ENCODE measurements at regions not wholly inside any gene's neighbourhood (a gene's known extent, or its start where the extent isn't known, plus 50 kb on each side); places are given as distances from the start of the nearest gene placed in this dataset.
"Not testable (repeated sequence)": the region's sequence is repeated elsewhere in the genome, so short reads cannot be mapped to it uniquely, and the experiment has no call there.

DNA sequence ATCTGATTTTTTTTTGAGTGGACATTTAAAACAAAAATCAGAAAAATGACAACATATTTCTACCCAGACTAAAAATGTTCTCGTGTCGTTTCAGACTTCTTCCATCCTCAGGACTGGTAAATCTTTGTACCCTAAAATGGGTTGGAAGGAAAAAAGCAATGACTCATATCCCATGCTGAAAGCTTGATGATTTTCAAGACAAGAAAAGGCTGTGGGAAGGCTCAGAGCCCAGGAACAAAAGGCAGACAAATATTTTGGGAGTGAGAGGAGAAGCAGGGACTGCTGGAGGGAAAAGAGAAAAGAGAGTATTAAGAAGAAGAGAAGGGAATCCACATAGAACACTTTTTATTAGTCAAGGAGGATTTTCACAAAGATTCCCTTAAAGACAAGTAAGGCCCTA is 77.1 kb upstream of the CTAGE1 start:
- DNase-seq (ENCODE audit: low read depth, low spot score), result no peak
- no peak overlapping the region for H3K4me3 ChIP-seq (ENCODE audit: low read length)

GRCh38 chr18:22499421-22499820 is 81.7 kb upstream of the CTAGE1 start:
- no peak for DNase-seq (ENCODE audit: low read depth, low spot score)
- H3K4me3 ChIP-seq (ENCODE audit: low read length), result no peak overlapping the region

DNA sequence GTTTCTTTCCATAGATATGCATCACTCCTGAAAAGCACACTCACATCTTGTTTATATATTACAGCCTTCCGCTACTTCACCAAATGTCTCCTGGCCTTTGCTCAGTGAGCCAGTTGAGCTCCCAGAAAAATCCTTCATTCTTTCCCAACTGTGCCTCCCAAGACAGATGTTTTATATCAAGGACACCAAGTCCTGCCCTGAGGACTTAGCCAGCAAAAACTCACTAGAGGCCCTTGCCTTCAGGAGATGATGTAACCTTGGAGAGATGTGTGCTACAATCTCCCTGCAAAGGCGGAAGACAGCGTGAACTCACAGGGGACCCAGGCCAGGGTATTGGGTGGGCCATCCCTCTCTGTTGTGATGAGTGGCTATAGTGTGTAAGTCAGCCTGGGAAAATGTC is 86.1 kb upstream of the CTAGE1 start:
- H3K4me3 ChIP-seq (ENCODE audit: low read length), result no peak overlapping the region
- no peak for DNase-seq (ENCODE audit: low read depth, low spot score)

- no peak for DNase-seq (ENCODE audit: low read depth, low spot score)
- H3K4me3 ChIP-seq (ENCODE audit: low read length), result no peak overlapping the region
Measured at GRCh38 chr18:22504251-22505030, 86.7 kb upstream of the CTAGE1 start.

DNA sequence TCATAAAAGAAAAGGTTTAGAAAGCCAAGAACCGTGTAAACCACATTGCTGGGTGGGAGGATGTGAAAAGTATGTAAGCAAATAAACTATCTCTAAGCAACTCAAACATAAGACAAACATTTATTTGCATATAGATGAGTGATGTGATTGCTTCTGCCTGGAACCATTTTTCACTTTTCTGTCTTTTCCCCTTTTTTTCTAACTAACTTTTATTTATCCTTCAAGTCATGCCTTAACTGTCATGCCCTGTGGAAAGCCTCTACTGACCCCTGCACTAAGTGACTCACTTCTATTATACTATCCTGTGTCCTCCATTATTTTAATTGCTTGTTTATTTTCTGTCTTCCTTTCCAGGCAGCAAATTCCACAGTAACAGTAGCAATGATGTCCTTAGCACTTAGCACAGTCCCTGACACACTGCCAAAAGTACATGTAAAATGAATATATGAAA is 87.5 kb upstream of the CTAGE1 start:
- H3K4me3 ChIP-seq (ENCODE audit: low read length), result no peak overlapping the region
- no peak for DNase-seq (ENCODE audit: low read depth, low spot score)

GRCh38 chr18:22507055-22507454 is 89.3 kb upstream of the CTAGE1 start:
- no peak overlapping the region for H3K4me3 ChIP-seq (ENCODE audit: low read length)
- no peak for DNase-seq (ENCODE audit: low read depth, low spot score)

DNA sequence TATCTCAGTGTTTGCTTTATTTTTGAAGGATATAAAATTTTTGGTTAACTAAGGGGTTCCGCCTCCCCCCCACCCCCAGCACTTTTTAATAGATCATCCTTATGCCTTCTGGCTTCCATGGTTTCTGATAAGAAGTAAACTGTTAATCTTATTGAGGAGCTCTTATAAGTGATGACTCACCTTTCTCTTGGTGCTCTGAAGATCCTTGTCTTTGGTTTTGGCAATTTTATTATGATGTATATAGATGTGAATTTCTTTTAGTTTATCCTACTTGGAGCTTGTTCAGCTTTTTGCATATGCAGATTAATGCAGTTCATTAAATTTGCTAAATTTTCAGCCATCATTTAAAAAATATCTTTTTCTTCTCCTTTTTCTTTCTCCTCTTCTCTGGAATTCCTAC is 91.7 kb upstream of the CTAGE1 start:
- DNase-seq (ENCODE audit: low read depth, low spot score), result no peak
- no peak overlapping the region for H3K4me3 ChIP-seq (ENCODE audit: low read length)

DNA sequence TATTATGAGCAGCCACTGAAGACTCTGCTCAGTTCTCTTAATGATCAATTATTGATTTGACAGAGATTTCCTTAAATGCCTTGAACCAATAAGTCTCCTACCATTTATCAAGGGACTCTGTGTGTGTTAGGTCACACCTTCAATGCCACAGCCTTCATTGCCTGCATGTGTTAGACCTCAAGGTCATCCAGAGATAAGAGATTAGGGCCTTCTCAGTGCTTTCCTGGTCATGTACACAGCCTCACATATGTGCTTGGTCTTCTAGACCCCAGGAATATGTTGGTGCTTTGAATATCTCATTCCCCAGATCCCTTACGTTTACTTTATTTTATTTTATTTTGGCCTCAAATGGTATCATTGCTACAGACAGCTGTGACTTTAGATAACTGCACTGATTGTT is 93.0 kb upstream of the CTAGE1 start:
- no peak for DNase-seq (ENCODE audit: low read depth, low spot score)
- H3K4me3 ChIP-seq (ENCODE audit: low read length), result no peak overlapping the region

DNA sequence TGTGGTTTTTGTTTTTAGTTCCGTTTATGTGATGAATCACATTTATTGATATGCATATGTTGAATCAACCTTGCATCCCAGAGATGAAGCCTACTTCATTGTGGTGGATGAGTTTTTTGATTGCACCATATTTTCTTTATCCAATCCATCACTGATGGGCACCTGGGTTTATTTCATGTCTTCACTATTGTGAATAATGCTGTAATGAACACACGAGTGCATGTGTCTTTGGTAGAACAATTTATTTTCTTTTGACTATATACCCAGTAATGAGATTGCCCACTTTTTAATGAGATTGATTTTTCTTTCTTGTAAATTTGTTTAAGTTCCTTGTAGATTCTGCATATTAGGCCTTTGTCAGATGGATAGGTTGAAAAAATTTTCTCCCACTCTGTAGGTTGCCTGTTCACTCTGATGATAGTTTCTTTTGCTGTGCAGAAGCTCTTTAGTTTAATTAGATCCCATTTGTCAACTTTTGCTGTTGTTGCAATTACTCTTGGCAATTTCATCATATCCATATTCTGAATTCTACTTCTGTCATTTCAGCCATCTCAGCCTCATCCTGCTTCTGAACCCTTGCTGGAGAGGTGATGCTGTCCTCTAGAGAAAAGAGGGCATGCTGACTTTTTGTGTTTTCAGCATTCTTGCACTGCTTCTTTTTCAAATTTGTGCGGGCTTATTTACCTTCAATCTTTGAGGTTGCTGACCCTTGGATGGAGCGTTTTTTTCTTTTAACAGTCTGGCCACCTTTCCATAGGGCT is 96.2 kb upstream of the CTAGE1 start:
- DNase-seq (ENCODE audit: low read depth, low spot score), result no peak
- H3K4me3 ChIP-seq (ENCODE audit: low read length), result no peak overlapping the region

- H3K4me3 ChIP-seq (ENCODE audit: low read length), result no peak overlapping the region
- DNase-seq (ENCODE audit: low read depth, low spot score), result no peak
Measured at GRCh38 chr18:22514655-22515054, 96.9 kb upstream of the CTAGE1 start.

DNA sequence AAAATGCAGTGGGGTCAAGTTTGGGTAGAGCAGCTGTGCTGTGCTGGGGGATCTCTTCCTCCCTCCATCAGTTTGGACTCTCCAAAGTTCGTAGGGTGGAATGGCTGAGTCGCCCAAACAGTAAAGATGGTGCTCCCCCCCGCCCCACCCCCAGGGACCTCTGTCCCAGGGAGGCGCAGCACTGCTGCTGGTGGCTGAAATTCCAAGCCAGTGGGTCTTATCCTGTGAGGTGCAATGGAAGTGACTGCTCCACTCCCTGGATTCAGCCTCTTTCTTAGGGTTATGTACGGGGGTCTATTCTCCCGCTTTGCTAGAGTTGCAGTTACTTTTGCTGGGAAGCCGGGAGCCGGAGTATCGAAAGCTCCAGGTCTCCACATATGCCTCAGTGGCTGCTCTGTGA is 97.5 kb upstream of the CTAGE1 start:
- H3K4me3 ChIP-seq (ENCODE audit: low read length), result no peak overlapping the region
- DNase-seq (ENCODE audit: low read depth, low spot score), result no peak

DNA sequence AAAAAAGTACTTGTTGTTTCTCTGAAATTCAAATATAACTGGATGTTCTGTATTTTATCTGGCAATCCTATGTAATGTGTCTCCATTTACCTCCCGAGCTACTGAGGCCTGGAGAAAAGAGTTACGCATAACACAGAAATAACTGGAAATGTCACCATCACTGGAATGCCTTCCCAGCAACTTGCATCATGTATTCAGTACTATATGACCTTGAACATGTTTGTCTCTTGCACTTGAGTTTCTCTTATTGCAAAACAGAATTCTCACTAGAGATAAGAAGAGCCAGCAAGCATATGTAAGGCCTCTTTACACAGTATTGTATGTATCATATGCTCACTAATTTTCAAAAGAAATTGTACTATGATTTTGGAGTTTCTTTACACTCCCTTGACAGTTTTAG is 99.6 kb upstream of the CTAGE1 start:
- DNase-seq (ENCODE audit: low read depth, low spot score), result no peak
- H3K4me3 ChIP-seq (ENCODE audit: low read length), result no peak overlapping the region

GRCh38 chr18:22521026-22521707 is 103.5 kb upstream of the CTAGE1 start:
- DNase-seq (ENCODE audit: low read depth, low spot score), result no peak

DNA sequence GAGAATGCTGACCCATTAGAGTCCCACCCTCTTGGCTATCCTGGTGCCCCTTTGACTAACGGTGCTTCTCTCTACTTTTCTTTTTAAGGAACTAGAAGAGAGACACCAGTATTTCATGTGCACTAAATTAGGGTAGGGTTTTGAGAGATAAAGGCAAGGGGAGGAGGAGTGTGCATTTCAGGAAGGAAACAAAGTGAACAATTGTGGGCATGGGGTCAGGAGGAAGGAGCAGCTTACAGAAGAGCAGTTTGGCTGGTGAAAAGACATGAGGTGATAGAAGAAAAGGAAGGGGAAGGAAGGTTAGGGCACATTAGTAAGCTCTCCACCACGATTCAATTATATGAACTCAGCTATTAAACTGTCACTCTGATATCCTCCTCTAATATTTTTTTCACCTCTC is 105.8 kb upstream of the CTAGE1 start:
- no peak for DNase-seq (ENCODE audit: low read depth, low spot score)
- H3K4me3 ChIP-seq (ENCODE audit: low read length), result no peak overlapping the region

More at GRCh38 chr18:22521026-22521707, 103.5 kb upstream of the CTAGE1 start:
- H3K4me3 ChIP-seq (ENCODE audit: low read length), result no peak overlapping the region

GRCh38 chr18:22524783-22525182 is 107.1 kb upstream of the CTAGE1 start:
- DNase-seq (ENCODE audit: low read depth, low spot score), result no peak
- no peak overlapping the region for H3K4me3 ChIP-seq (ENCODE audit: low read length)

GRCh38 chr18:22525313-22525712 is 107.6 kb upstream of the CTAGE1 start:
- no peak for DNase-seq (ENCODE audit: low read depth, low spot score)
- no peak overlapping the region for H3K4me3 ChIP-seq (ENCODE audit: low read length)

DNA sequence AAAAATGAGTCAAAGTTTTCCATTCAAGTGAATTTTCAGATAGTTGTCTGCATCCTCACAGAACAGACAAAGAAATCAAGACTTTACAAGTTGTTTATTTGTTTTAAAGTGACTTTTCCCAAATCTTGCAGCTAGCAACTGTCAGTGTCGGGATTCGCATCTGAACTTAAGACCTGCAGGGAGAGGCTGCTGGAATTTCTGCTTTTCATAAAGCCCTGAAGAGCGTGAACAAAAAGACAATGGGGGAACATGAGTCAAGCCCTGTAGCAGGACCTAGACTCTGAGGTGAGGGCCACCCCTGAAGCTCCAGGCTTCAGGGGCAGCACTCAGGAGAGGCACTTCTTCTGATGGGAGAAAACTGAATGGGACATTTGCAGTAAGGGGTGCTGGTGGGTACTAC is 108.2 kb upstream of the CTAGE1 start:
- no peak for DNase-seq (ENCODE audit: low read depth, low spot score)
- H3K4me3 ChIP-seq (ENCODE audit: low read length), result no peak overlapping the region

- no peak overlapping the region for H3K4me3 ChIP-seq (ENCODE audit: low read length)
- DNase-seq (ENCODE audit: low read depth, low spot score), result no peak
Measured at GRCh38 chr18:22528291-22528690, 110.6 kb upstream of the CTAGE1 start.

DNA sequence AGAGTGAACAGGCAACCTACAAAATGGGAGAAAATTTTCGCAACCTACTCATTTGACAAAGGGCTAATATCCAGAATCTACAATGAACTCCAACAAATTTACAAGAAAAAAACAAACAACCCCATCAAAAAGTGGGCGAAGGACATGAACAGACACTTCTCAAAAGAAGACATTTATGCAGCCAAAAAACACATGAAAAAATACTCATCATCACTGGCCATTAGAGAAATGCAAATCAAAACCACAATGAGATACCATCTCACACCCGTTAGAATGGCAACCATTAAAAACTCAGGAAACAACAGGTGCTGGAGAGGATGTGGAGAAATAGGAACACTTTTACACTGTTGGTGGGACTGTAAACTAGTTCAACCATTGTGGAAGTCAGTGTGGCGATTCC is 117.0 kb upstream of the CTAGE1 start:
- not testable (repeated sequence) for H3K4me3 ChIP-seq (ENCODE audit: low read length); DNase-seq (ENCODE audit: low read depth, low spot score)

GRCh38 chr18:22536558-22536957 is 118.8 kb upstream of the CTAGE1 start:
- no peak for DNase-seq (ENCODE audit: low read depth, low spot score)

More at GRCh38 chr18:22536558-22536957, 118.8 kb upstream of the CTAGE1 start:
- H3K4me3 ChIP-seq (ENCODE audit: low read length), result no peak overlapping the region
